HEK293T (cell line): ENCODE measurements at regions not wholly inside any gene's neighbourhood (a gene's known extent, or its start where the extent isn't known, plus 50 kb on each side); places are given as distances from the start of the nearest gene placed in this dataset.

Source experiments
- ARNT ChIP-seq: fragments of 450-650 bp; IDR thresholded peaks from 2 replicates; pipeline ENCODE4 v1.6.1; 2017; ENCODE audit warnings: mild to moderate bottlenecking
- BHLHE40 ChIP-seq: fragments of 450-650 bp; IDR thresholded peaks from 2 replicates; pipeline ENCODE4 v1.6.1; 2016; ENCODE audit warnings: mild to moderate bottlenecking, moderate library complexity, borderline replicate concordance
- CTBP1 ChIP-seq: fragments of 450-650 bp; IDR thresholded peaks from 2 replicates; pipeline ENCODE4 v1.6.1; 2016; ENCODE audit warnings: borderline replicate concordance
- ELF4 ChIP-seq: fragments of 450-650 bp; IDR thresholded peaks from 2 replicates; pipeline ENCODE4 v1.6.1; 2017; ENCODE audit warnings: antibody characterized with exemption
- FOXA1 ChIP-seq: fragments of 450-650 bp; IDR thresholded peaks from 2 replicates; pipeline ENCODE4 v1.6.1; 2016; ENCODE audit warnings: mild to moderate bottlenecking
- FOXK2 ChIP-seq: fragments of 450-650 bp; IDR thresholded peaks from 2 replicates; pipeline ENCODE4 v1.6.1; 2016; ENCODE audit warnings: mild to moderate bottlenecking
- FOXM1 ChIP-seq: fragments of 450-650 bp; IDR thresholded peaks from 2 replicates; pipeline ENCODE4 v1.6.1; 2017; ENCODE audit warnings: mild to moderate bottlenecking, borderline replicate concordance
- HDGF ChIP-seq: fragments of 450-650 bp; IDR thresholded peaks from 2 replicates; pipeline ENCODE4 v1.6.1; 2017; ENCODE audit warnings: antibody characterized with exemption, borderline replicate concordance
- LEF1 ChIP-seq: fragments of 450-650 bp; IDR thresholded peaks from 2 replicates; pipeline ENCODE4 v1.6.1; 2017; ENCODE audit warnings: mild to moderate bottlenecking, borderline replicate concordance
- NFRKB ChIP-seq: fragments of 450-650 bp; IDR thresholded peaks from 2 replicates; pipeline ENCODE4 v1.6.1; 2016; ENCODE audit warnings: mild to moderate bottlenecking, moderate library complexity
- SUZ12 ChIP-seq: fragments of 450-650 bp; IDR thresholded peaks from 2 replicates; pipeline ENCODE4 v1.6.1; 2016; ENCODE audit warnings: mild to moderate bottlenecking
- TARDBP ChIP-seq: fragments of 450-650 bp; IDR thresholded peaks from 2 replicates; pipeline ENCODE4 v1.6.1; 2016

- TF ChIP-seq LEF1 (no peak), ARNT (no peak), BHLHE40 (no peak), TARDBP (no peak), FOXA1 (no peak), SUZ12 (no peak), CTBP1 (no peak), ELF4 (no peak), FOXM1 (no peak), NFRKB (no peak), FOXK2 (no peak), HDGF (no peak)
These were observed 318.0 kb upstream of the KLF12 start for GRCh38 chr13:74452176-74452575.
